COLO668 (cell line): ENCODE measurements at regions not wholly inside any gene's neighbourhood (a gene's known extent, or its start where the extent isn't known, plus 50 kb on each side); places are given as distances from the start of the nearest gene placed in this dataset.

Experiments used
- DNase-seq: peaks from one replicate; lab custom pipeline; 2025; ENCODE audit not compliant: unreplicated experiment; lab: John Stamatoyannopoulos, UW

GRCh38 chr10:58996063-58996462 is 180.4 kb upstream of the PHYHIPL start:
- no peak for DNase-seq

- no peak for DNase-seq
Measured at GRCh38 chr10:58996866-58997265, 179.6 kb upstream of the PHYHIPL start.

- DNase-seq: no peak
Measured at GRCh38 chr10:58998924-58999713, 177.3 kb upstream of the PHYHIPL start.

GRCh38 chr10:59000162-59000825 is 176.1 kb upstream of the PHYHIPL start:
- DNase-seq: no peak

- no peak for DNase-seq
Measured at GRCh38 chr10:59002011-59002410, 174.4 kb upstream of the PHYHIPL start.

- no peak for DNase-seq
Measured at GRCh38 chr10:59003203-59003602, 173.2 kb upstream of the PHYHIPL start.

- DNase-seq: no peak
Measured at GRCh38 chr10:59004392-59004791, 172.1 kb upstream of the PHYHIPL start.

GRCh38 chr10:59006511-59007306 is 169.7 kb upstream of the PHYHIPL start:
- DNase-seq: no peak

GRCh38 chr10:59007307-59008025 is 169.0 kb upstream of the PHYHIPL start:
- no peak for DNase-seq

- no peak for DNase-seq
Measured at GRCh38 chr10:59008452-59008851, 168.0 kb upstream of the PHYHIPL start.

- DNase-seq: no peak
Measured at GRCh38 chr10:59011972-59012632, 164.3 kb upstream of the PHYHIPL start.

GRCh38 chr10:59012839-59013238 is 163.6 kb upstream of the PHYHIPL start:
- no peak for DNase-seq

- DNase-seq: no peak
Measured at GRCh38 chr10:59016043-59016442, 160.4 kb upstream of the PHYHIPL start.

GRCh38 chr10:59018977-59019376 is 157.5 kb upstream of the PHYHIPL start:
- DNase-seq: no peak

- no peak for DNase-seq
Measured at GRCh38 chr10:59019603-59020002, 156.8 kb upstream of the PHYHIPL start.

- DNase-seq: no peak
Measured at GRCh38 chr10:59020502-59020901, 155.9 kb upstream of the PHYHIPL start.

GRCh38 chr10:59025981-59026765 is 150.3 kb upstream of the PHYHIPL start:
- DNase-seq: no peak

- DNase-seq: no peak
Measured at GRCh38 chr10:59027975-59028655, 148.3 kb upstream of the PHYHIPL start.

- DNase-seq: no peak
Measured at GRCh38 chr10:59033622-59034021, 142.8 kb upstream of the PHYHIPL start.
